Glutamatergic neuron (in vitro differentiated cells): ENCODE measurements at regions not wholly inside any gene's neighbourhood (a gene's known extent, or its start where the extent isn't known, plus 50 kb on each side); places are given as distances from the start of the nearest gene placed in this dataset.
"Not testable (repeated sequence)": the region's sequence is repeated elsewhere in the genome, so short reads cannot be mapped to it uniquely, and the experiment has no call there.

Source experiments
- DNase-seq: peaks from one replicate; pipeline ENCODE4 v3.0.0; 2022
- H3K27ac Mint-ChIP-seq: one replicate; pipeline ENCODE4 v1.8.0; 2020; ENCODE audit warnings: mild to moderate bottlenecking, mixed read lengths, inconsistent platforms; ENCODE audit not compliant: unreplicated experiment
- H3K27me3 Mint-ChIP-seq: one replicate; pipeline ENCODE4 v1.8.0; 2020; ENCODE audit warnings: mild to moderate bottlenecking, moderate library complexity, mixed read lengths, inconsistent platforms; ENCODE audit not compliant: unreplicated experiment
- H3K36me3 Mint-ChIP-seq: one replicate; pipeline ENCODE4 v1.8.0; 2020; ENCODE audit warnings: mild to moderate bottlenecking, mixed read lengths, inconsistent platforms; ENCODE audit not compliant: unreplicated experiment
- H3K4me1 Mint-ChIP-seq: one replicate; pipeline ENCODE4 v1.8.0; 2020; ENCODE audit warnings: mild to moderate bottlenecking, low read depth, mixed read lengths, inconsistent platforms; ENCODE audit not compliant: unreplicated experiment
- H3K4me3 Mint-ChIP-seq: one replicate; pipeline ENCODE4 v1.8.0; 2020; ENCODE audit warnings: mild to moderate bottlenecking, mixed read lengths, inconsistent platforms; ENCODE audit not compliant: unreplicated experiment
- H3K9me3 Mint-ChIP-seq: one replicate; pipeline ENCODE4 v1.8.0; 2020; ENCODE audit warnings: mild to moderate bottlenecking, moderate library complexity, mixed read lengths, inconsistent platforms; ENCODE audit not compliant: unreplicated experiment
- TF ChIP-seq, protein P1 (sequence below): fragments of 200-600 bp; sonication (generic); IDR thresholded peaks from one replicate; pipeline ENCODE4 v1.5.0; 2021; ENCODE audit not compliant: partially characterized antibody, unreplicated experiment

- Mint-ChIP-seq H3K4me1 (no peaks in the 10 kb centered on the region), H3K4me3 (no peak overlapping the region), H3K27me3 (peaks cover 6% of the 10 kb centered on the region), H3K36me3 (no peaks in the 10 kb centered on the region), H3K27ac (no peak overlapping the region), H3K9me3 (peaks cover 6% of the 10 kb centered on the region)
- no peak for DNase-seq
- TF ChIP-seq, protein P1, sequence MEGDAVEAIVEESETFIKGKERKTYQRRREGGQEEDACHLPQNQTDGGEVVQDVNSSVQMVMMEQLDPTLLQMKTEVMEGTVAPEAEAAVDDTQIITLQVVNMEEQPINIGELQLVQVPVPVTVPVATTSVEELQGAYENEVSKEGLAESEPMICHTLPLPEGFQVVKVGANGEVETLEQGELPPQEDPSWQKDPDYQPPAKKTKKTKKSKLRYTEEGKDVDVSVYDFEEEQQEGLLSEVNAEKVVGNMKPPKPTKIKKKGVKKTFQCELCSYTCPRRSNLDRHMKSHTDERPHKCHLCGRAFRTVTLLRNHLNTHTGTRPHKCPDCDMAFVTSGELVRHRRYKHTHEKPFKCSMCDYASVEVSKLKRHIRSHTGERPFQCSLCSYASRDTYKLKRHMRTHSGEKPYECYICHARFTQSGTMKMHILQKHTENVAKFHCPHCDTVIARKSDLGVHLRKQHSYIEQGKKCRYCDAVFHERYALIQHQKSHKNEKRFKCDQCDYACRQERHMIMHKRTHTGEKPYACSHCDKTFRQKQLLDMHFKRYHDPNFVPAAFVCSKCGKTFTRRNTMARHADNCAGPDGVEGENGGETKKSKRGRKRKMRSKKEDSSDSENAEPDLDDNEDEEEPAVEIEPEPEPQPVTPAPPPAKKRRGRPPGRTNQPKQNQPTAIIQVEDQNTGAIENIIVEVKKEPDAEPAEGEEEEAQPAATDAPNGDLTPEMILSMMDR: no peak
Observed at GRCh38 chr2:230619491-230619890, 93.2 kb upstream of the CAB39 start.

DNA sequence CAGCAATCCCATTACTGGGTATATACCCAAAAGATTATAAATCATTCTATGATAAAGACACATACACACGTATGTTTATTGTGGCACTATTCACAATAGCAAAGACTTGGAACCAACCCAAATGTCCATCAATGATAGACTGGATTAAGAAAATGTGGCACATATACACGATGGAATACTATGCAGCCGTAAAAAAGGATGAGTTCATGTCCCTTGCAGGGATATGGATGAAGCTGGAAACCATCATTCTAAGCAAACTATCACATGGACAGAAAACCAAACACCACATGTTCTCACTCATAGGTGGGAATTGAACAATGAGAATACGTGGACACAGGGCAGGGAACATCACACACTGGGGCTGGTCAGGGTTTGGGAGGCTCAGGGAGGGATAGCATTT lies 87.4 kb upstream of the CAB39 start:
- H3K9me3 Mint-ChIP-seq, H3K36me3 Mint-ChIP-seq, H3K27me3 Mint-ChIP-seq, DNase-seq, H3K4me1 Mint-ChIP-seq, H3K4me3 Mint-ChIP-seq, H3K27ac Mint-ChIP-seq: not testable (repeated sequence)

DNA sequence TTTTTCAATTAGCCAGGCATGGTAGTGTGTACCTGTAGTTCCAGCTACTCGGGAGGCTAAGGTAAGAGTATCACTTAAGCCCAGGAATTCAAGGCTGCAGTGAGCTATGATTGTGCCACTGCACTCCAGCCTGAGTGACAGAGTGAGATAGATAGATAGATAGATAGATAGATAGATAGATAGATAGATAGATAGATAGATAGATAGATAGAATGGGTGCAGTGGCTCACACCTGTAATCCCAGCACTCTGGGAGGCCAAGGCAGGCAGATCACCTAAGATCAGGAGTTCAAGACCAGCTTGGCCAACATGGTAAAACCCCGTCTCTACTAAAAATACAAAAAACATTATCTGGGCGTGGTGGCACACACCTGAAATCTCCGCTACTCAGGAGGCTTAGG lies 85.6 kb upstream of the CAB39 start:
- not testable (repeated sequence) for H3K9me3 Mint-ChIP-seq

GRCh38 chr2:230627806-230628724 lies 84.6 kb upstream of the CAB39 start:
- Mint-ChIP-seq H3K27me3 (peaks cover 4% of the 10 kb centered on the region), H3K27ac (no peak overlapping the region), H3K4me1 (no peaks in the 10 kb centered on the region), H3K4me3 (no peak overlapping the region), H3K9me3 (peaks cover 2% of the 10 kb centered on the region), H3K36me3 (no peaks in the 10 kb centered on the region)
- TF ChIP-seq, protein P1: no peak
- no peak for DNase-seq

More for the DNA sequence above, 85.6 kb upstream of the CAB39 start:
- H3K4me1 Mint-ChIP-seq, H3K36me3 Mint-ChIP-seq, H3K27ac Mint-ChIP-seq, H3K4me3 Mint-ChIP-seq, DNase-seq, H3K27me3 Mint-ChIP-seq: not testable (repeated sequence)

DNA sequence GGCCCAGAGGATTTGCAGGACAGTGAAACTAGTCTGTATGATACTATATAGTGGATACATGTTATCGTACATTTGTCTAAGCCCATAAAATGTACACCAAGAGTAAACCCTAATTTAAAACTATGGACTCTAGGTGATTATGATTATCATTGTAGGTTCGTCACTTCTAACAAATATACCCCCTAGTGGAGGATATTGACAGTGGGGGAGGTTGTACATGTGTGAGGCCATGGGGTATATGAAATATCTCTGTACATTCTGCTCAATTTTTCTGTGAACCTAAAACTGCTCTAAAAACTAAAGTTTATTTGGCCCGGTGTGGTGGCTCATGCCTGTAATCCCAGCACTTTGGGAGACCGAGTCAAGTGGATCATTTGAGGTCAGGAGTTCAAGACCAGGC lies 81.2 kb upstream of the CAB39 start:
- Mint-ChIP-seq H3K27me3 (no peaks in the 10 kb centered on the region), H3K4me3 (no peak overlapping the region), H3K36me3 (no peaks in the 10 kb centered on the region), H3K4me1 (no peaks in the 10 kb centered on the region), H3K9me3 (no peaks in the 10 kb centered on the region), H3K27ac (no peak overlapping the region)
- TF ChIP-seq, protein P1: peak; percentile 25
- no peak for DNase-seq

DNA sequence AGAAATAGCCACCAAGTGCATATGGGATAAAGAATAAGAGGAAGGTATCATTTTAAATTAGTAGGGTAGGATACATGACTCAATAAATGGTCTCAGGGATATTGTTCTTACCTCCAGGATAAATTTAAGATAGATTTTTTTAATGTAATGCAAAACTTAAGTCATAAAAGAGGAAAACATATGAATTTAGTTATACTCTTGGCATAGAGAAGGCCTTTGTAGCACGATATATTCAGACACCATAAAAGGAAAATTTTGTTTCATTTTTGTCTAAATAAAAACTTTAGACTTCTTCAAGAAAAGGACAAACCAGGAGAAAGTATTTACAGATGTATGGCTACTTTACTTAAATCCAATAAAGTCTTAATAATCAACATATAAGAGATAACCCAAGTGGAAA lies 78.5 kb upstream of the CAB39 start:
- Mint-ChIP-seq H3K27ac (no peak overlapping the region), H3K27me3 (no peaks in the 10 kb centered on the region), H3K9me3 (no peaks in the 10 kb centered on the region), H3K4me1 (no peaks in the 10 kb centered on the region), H3K4me3 (no peak overlapping the region), H3K36me3 (no peaks in the 10 kb centered on the region)
- DNase-seq: no peak
- TF ChIP-seq, protein P1: no peak

DNA sequence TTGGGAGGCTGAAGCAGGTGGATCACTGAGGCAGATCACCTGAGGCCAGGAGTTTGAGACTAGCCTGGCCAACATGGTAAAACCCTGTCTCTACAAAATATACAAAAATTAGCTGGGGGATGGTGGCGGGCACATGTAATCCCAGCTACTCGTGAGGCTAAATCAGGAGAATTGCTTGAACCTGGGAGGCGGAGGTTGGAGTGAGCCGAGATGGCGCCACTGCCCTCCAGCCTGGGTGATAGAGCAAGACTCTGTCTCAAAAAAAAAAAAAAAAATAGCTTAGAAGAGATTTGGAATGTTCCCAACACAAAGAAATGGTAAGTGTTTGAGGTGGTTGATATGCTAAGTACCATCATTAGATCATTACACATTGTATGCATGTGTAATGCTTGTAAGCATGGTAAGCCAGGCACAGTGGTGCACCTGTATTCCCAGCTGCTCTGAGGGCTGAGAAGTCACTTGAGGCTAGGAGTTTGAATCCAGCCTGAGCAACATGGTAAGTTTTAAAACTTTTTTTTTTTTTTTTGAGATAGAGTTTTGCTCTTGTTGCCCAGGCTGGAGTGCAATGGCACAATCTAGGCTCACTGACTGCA lies 77.8 kb upstream of the CAB39 start:
- not testable (repeated sequence) for DNase-seq, H3K4me1 Mint-ChIP-seq, H3K36me3 Mint-ChIP-seq, H3K4me3 Mint-ChIP-seq, H3K27me3 Mint-ChIP-seq, H3K9me3 Mint-ChIP-seq, H3K27ac Mint-ChIP-seq
